Uterus (tissue), 3 donors: ENCODE measurements at regions not wholly inside any gene's neighbourhood (a gene's known extent, or its start where the extent isn't known, plus 50 kb on each side); places are given as distances from the start of the nearest gene placed in this dataset.

Experiments
- DNase-seq, 2 donors: peaks; one replicate each; pipeline ENCODE4 v3.0.0-alpha.2; 2019 to 2020
- H3K27ac ChIP-seq, 2 donors: fragments of 200-600 bp; sonication (generic); 1 replicate in 1 of 2; 2 replicates in 1 of 2; pipeline ENCODE4 v1.5.1; 2016 to 2018
- H3K27me3 ChIP-seq, 2 donors: fragments of 200-600 bp; sonication (generic); one replicate each; pipeline ENCODE4 v1.5.1; 2018 to 2019; ENCODE audit warnings: control low read depth in 1 of 2
- H3K36me3 ChIP-seq, 2 donors: fragments of 200-600 bp; sonication (generic); one replicate each; pipeline ENCODE4 v1.5.1; 2019; ENCODE audit warnings: control low read depth in 1 of 2
- H3K4me1 ChIP-seq, 2 donors: fragments of 200-600 bp; sonication (generic); one replicate each; pipeline ENCODE4 v1.5.1; 2018 to 2019; ENCODE audit warnings: control low read depth in 1 of 2
- H3K4me3 ChIP-seq, 2 donors: fragments of 200-600 bp; sonication (generic); 1 replicate in 1 of 2; 2 replicates in 1 of 2; pipeline ENCODE4 v1.5.1; 2018 to 2019; ENCODE audit warnings: mild to moderate bottlenecking in 1 of 2
- H3K9me3 ChIP-seq, 2 donors: fragments of 200-600 bp; sonication (generic); one replicate each; pipeline ENCODE4 v1.5.1; 2019; ENCODE audit warnings: control low read depth in 1 of 2
- POLR2A ChIP-seq, 2 donors: fragments of 450-650 bp; IDR thresholded peaks; one replicate each; pipeline ENCODE4 v1.6.1; 2016; ENCODE audit warnings: antibody characterized with exemption in 2 of 2, mild to moderate bottlenecking in 1 of 2, moderate library complexity in 1 of 2
- intact Hi-C: fragments of 100-400 bp; cut with DNase I; formaldehyde crosslinking; loops from one replicate; pipeline ENCODE4 v1.15.1; 2023; ENCODE audit warnings: low total_unique reads
- TF ChIP-seq, protein P1 (sequence below), 4 experiments: fragments of 200-600 bp in 2 of 4; fragments of 450-650 bp in 2 of 4; sonication (generic) in 2 of 4; IDR thresholded peaks; one replicate each; pipeline ENCODE4 v1.5.1; 2016 to 2019; ENCODE audit warnings: antibody characterized with exemption in 4 of 4, mild to moderate bottlenecking in 2 of 4, moderate library complexity in 1 of 4
- donor health status: DM: yes; HTN: yes; CAD: no.

DNA sequence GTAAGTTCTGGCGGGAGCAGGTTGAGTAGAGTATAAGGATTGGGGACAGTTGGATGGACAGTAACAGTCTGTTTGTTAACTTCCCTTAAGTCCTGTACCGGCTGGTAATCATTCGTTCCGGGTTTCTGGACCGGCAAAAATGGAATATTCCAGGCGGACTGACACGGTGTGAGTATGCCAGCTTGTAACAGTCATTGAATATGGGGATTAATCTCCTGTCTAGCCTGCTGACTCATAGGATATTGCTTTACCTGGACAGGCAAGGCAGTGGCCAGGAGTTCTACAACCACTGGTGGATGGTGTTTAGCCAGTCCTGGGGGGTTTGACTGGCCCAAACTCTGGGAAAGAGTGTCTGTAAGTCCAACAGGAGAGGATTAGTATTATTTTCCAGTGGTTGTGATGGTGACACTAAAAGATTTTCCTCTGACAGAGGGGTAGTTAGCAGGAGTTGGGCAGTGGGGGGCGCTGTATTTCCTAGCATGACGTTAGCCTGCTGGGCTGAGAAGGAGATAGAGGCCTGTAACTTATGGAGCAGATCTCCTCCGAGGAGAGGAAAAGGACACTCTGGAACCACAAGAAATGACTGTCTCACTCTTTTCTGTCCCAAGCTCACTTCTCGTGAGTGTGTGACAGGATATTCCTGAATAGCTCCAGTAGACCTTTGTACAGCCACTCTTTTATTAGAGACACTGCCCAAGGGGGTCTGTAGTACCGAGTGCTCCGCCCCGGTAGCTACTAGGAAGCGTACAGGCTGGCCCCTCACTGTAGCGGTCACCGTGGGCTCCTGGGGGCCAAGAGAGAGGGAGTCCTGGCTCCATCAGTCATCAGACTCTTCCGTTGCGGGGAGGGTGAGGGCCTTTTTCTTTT, 152.2 kb downstream of the TRIM27 start:
- H3K27ac ChIP-seq = no peak overlapping the region
- DNase-seq = no peak
- no peak for TF ChIP-seq POLR2A (IDR thresholded peaks at IDR 0.05)
- H3K4me3 ChIP-seq = no peak overlapping the region
- peaks cover 0 to 57% of the 10 kb centered on the region in 2 donors for H3K27me3 ChIP-seq
- H3K36me3 ChIP-seq = no peaks in the 10 kb centered on the region
- no peaks in the 10 kb centered on the region for H3K4me1 ChIP-seq
- H3K9me3 ChIP-seq = no peaks in the 10 kb centered on the region
- intact Hi-C loops = no loop called here

DNA sequence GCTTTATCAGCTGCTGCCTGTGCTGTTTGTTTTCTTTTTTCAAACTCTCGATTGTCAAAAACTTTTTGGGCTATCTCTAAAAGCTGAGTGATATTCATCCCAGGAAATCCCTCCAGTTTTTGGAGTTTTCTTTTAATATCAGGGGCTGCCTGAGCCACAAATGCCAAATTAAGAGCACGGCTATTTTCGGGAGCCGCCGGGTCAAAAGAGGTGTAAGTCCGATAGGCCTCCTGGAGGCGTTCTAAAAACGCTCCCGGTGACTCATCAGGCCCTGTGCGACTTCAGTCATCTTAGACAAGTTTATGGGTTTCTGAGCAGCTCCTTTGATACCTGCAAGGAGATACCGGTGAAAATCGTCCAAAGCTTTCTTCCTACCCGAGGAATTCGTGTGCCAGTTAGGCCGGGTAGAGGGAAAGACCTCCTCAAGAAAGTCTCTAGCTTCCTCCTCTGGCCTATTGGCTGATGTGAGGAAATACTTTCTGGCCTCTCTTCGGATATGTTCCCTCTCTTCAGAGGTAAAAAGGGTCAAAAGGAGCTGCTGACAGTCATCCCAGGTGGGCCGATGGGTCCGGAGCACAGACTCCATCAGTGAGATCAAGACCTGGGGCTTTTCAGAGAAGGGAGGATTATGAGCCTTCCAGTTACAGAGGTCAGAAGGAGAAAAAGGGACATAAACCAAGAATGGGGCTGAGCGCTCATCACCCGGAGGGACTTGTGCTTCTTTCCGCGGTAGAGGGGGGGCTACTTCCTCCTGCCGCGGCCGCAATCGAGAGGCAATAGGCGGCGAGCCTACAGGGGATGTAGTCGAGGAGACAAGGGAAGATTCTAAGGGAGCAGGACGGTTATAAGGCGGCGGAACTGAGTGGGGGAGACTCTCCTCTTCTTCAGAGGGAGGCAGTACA, 151.1 kb downstream of the TRIM27 start:
- no peak overlapping the region for H3K4me3 ChIP-seq
- intact Hi-C loops = no loop called here
- H3K27ac ChIP-seq = no peak overlapping the region
- DNase-seq = no peak
- H3K9me3 ChIP-seq = no peaks in the 10 kb centered on the region
- H3K4me1 ChIP-seq = no peaks in the 10 kb centered on the region
- no peaks in the 10 kb centered on the region for H3K36me3 ChIP-seq
- peaks cover 0 to 56% of the 10 kb centered on the region in 2 donors for H3K27me3 ChIP-seq
- TF ChIP-seq, protein P1, sequence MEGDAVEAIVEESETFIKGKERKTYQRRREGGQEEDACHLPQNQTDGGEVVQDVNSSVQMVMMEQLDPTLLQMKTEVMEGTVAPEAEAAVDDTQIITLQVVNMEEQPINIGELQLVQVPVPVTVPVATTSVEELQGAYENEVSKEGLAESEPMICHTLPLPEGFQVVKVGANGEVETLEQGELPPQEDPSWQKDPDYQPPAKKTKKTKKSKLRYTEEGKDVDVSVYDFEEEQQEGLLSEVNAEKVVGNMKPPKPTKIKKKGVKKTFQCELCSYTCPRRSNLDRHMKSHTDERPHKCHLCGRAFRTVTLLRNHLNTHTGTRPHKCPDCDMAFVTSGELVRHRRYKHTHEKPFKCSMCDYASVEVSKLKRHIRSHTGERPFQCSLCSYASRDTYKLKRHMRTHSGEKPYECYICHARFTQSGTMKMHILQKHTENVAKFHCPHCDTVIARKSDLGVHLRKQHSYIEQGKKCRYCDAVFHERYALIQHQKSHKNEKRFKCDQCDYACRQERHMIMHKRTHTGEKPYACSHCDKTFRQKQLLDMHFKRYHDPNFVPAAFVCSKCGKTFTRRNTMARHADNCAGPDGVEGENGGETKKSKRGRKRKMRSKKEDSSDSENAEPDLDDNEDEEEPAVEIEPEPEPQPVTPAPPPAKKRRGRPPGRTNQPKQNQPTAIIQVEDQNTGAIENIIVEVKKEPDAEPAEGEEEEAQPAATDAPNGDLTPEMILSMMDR (IDR thresholded peaks at IDR 0.05) = no peak
- TF ChIP-seq POLR2A (IDR thresholded peaks at IDR 0.05) = no peak

DNA sequence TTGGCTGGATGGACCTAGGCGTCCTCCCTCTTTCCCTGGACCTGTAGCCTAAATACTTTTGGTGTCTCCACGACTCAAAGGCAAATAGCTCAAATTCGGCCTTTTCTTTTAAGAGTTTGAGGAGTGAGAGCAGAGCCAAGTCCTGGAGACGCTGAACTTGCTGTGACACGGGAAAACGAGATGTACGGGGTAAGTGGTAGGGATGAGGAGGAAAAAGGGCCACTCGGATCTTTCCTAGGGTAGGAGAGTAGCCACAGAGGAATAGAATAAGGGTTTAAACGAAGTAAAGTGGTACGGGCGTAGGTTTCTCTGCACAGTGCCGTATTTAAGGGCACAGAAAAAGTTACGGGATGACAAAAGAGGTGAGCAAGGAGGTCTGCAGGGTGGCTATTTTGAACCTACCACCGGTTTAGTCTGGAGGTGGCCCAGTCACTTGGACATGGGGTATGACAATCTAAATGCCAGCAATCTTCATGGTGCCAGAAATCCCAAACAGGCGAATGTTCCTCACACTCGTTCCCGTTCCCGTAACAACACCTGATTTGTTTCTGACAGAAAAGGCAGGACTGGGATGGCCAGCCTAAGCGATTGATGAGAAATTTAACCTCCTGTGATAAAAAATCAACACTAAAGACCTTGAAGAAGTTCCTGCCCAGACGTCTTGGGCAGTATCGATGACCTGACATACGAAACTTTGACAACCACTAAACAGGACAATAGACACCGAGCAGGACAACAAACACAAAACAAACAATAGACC, 149.3 kb downstream of the TRIM27 start:
- no peak for DNase-seq
- Histone ChIP-seq H3K4me3 (no peak overlapping the region), H3K36me3 (no peaks in the 10 kb centered on the region), H3K27me3 (peaks cover 0 to 57% of the 10 kb centered on the region in 2 donors), H3K27ac (no peak overlapping the region), H3K9me3 (no peaks in the 10 kb centered on the region), H3K4me1 (no peaks in the 10 kb centered on the region)
- intact Hi-C loops = no loop called here
- TF ChIP-seq, protein P1 (IDR thresholded peaks at IDR 0.05) = no peak
- no peak for TF ChIP-seq POLR2A (IDR thresholded peaks at IDR 0.05)

DNA sequence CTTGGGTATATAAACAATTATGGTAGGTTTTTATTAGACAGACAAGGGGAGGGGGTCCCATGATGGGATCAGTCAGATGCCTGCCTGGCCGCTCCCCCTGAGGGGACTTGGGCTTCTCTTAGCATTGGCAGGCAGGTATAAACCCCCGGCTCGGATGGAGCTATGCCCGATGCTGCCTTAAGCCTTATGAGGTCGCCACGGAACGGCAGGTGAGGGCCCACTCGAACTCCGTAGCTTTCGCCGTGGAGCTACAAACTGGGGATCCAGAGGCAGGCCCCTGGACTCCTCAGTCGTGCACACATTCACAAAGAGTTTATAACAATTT, 148.8 kb downstream of the TRIM27 start:
- Histone ChIP-seq H3K36me3 (no peaks in the 10 kb centered on the region), H3K27me3 (peaks cover 0 to 62% of the 10 kb centered on the region in 2 donors), H3K27ac (no peak overlapping the region), H3K4me3 (no peak overlapping the region), H3K9me3 (no peaks in the 10 kb centered on the region), H3K4me1 (no peaks in the 10 kb centered on the region)
- intact Hi-C loops = no loop called here
- TF ChIP-seq POLR2A (IDR thresholded peaks at IDR 0.05) = no peak
- TF ChIP-seq, protein P1 (IDR thresholded peaks at IDR 0.05) = no peak
- no peak for DNase-seq

DNA sequence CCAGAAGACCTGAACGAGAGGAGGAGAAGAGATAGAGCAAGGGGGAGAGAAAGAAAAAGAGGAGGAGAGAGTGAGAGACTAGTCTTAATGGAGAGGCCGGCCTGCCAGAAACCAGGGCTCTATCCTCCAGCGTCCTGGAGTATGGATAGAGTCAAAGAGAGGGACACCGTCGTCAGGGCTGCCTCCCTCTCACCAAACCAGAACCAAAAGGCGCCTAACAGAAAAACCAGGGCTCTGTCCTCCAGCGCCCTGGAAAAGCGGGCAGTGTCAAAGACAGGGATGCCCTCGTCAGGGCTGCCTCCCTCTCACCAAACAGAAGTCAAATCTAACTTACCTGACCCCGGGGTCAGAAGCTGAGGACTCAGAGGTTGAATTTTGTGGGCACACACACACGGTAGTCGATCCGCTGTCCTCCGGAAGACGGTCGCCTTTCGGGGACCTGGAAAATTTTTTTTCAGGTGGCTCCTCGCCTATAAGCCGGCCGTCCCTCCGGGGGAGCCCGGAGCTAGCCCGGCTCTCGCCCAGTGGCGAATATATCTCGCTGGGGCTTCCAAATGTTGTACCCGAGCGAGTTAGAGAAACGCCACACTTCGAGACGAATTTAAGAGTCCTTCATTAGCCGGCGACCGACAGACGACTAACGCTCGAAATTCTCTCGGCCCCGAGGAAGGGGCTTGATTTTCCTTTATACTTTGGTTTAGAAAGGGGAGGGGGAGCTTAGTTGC, 148.2 kb downstream of the TRIM27 start:
- intact Hi-C loops = no loop called here
- H3K27me3 ChIP-seq = peaks cover 0 to 67% of the 10 kb centered on the region in 2 donors
- no peaks in the 10 kb centered on the region for H3K4me1 ChIP-seq
- no peak for TF ChIP-seq POLR2A (IDR thresholded peaks at IDR 0.05)
- TF ChIP-seq, protein P1 (IDR thresholded peaks at IDR 0.05) = no peak
- H3K9me3 ChIP-seq = no peaks in the 10 kb centered on the region
- no peak overlapping the region for H3K27ac ChIP-seq
- H3K4me3 ChIP-seq = no peak overlapping the region
- no peaks in the 10 kb centered on the region for H3K36me3 ChIP-seq
- DNase-seq = no peak
